ENCODE measurements at regions not wholly inside any gene's neighbourhood (a gene's known extent, or its start where the extent isn't known, plus 50 kb on each side); places are given as distances from the start of the nearest gene placed in this dataset.

DNA sequence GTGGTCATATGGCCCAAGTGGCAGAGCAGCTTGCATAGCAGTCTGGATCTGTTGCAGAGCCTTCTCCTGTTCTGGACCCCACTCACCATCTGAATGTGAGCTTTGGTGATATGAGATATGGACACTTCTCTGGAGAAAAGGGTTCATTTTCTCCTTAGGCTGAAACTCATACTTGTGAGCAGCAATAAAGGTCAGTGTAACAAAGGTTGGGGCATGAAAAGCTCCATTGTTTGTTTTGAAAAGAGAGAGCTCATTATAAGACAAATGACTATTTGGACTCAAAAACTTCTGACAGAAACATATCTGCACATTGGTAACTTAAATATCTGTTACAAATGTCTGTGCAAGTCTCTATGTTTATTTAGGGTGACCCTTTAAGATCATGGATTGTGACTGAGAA is 517.3 kb downstream of the MFSD1 start:
- TF ChIP-seq, protein P1, sequence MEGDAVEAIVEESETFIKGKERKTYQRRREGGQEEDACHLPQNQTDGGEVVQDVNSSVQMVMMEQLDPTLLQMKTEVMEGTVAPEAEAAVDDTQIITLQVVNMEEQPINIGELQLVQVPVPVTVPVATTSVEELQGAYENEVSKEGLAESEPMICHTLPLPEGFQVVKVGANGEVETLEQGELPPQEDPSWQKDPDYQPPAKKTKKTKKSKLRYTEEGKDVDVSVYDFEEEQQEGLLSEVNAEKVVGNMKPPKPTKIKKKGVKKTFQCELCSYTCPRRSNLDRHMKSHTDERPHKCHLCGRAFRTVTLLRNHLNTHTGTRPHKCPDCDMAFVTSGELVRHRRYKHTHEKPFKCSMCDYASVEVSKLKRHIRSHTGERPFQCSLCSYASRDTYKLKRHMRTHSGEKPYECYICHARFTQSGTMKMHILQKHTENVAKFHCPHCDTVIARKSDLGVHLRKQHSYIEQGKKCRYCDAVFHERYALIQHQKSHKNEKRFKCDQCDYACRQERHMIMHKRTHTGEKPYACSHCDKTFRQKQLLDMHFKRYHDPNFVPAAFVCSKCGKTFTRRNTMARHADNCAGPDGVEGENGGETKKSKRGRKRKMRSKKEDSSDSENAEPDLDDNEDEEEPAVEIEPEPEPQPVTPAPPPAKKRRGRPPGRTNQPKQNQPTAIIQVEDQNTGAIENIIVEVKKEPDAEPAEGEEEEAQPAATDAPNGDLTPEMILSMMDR (conservative IDR thresholded peaks at IDR 0.05; ENCODE audit: low read depth in 2 of 2), result no peak
- TF ChIP-seq EZH2phosphoT487 (IDR thresholded peaks at IDR 0.05; ENCODE audit: unreplicated experiment), result no peak
- no peak for TF ChIP-seq POLR2AphosphoS5 (IDR thresholded peaks at IDR 0.05; ENCODE audit: low read depth)
- no peak for TF ChIP-seq EZH2 (IDR thresholded peaks at IDR 0.05; ENCODE audit: low read depth, unreplicated experiment)
- no peak for TF ChIP-seq REST (IDR thresholded peaks at IDR 0.05; ENCODE audit: unreplicated experiment)
- TF ChIP-seq JUNB (IDR thresholded peaks at IDR 0.05; ENCODE audit: unreplicated experiment), result no peak
- TF ChIP-seq ZNF462 (CRISPR knock-in tag; IDR thresholded peaks at IDR 0.05), result no peak
